GM18508 (cell line): ENCODE measurements at regions not wholly inside any gene's neighbourhood (a gene's known extent, or its start where the extent isn't known, plus 50 kb on each side); places are given as distances from the start of the nearest gene placed in this dataset.
"Not testable (repeated sequence)": the region's sequence is repeated elsewhere in the genome, so short reads cannot be mapped to it uniquely, and the experiment has no call there.

Experiments used
- ATAC-seq: cut with Tn5 transposase; IDR thresholded peaks from one replicate; pipeline ENCODE4 v1.9.1; 2021; ENCODE audit warnings: moderate number of reproducible peaks; ENCODE audit not compliant: insufficient read depth, unreplicated experiment

DNA sequence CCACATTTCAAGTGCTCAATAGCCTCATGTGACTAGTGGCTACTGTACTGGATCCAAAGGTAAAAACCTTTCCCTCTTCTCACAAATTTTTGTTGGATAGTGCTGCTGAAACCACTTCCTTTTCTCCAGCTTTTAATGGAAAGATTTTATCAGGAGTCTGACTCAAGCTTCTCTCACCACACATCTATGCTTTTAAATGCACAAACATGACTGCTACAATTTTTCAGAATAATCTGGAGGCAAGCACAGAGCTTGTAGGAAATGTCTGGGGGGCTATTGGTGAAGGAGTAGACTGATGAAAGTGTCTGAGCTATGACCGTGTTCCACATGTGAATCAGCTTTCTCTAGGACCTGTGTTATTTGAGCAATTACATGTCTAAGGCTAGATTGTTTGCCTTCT, 101.1 kb upstream of the FAT3 start:
- ATAC-seq, result no peak

DNA sequence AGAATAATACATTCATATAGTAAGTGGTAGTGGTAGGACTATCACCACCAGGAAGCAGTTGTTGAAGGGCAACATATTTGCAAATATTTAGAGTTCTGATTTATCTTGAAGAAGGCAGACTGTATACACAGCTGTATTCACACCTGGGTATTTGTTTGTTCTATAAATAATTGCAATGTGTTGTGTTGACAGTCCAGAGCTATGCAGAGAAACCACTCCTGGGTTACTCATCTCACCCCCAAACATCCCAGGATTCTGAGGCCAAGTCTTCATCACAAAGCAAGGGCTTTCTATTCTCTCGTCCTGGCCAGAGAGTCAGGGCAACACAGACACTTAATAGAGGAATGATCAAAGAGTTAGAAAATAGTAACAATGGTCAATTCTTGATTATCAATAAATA, 102.1 kb upstream of the FAT3 start:
- no peak for ATAC-seq

DNA sequence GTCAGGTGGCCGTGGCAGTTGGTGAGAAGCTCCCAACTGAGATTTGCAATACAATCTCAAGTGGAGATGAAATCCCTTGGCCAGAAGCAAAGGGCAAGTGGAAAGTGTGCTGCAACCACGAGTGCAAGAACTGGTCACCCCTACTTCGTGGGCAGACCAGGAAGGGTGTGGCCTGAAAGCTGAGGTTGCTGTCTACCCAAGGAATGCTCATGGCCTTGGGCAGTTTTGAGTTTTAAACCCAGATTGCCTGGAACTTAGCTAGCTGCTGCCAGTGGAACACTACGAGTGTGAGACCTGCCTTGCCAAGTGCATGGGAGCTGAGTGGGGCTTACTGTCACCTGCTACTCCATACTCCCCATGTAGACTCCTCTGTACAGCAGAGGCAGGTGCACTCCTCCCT, 113.3 kb upstream of the FAT3 start:
- no peak for ATAC-seq

DNA sequence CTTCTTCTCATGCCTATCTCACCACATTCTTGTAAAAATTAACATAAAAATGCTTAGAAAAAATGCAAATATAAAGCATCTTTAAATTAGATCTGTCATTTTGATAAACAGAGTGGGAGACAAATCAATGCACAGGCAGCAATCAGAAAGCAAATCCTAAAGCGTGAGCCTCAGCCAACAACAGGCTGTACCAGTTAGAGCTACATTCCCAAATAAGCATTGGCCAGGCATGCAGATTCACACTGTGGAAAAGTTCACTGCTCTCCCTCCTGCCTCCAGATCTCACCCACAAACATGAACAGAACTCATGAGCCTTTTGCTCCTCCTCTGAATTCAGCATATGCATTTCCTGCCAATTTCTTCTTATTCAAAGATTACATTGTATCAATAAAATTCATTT, 115.2 kb upstream of the FAT3 start:
- no peak for ATAC-seq

DNA sequence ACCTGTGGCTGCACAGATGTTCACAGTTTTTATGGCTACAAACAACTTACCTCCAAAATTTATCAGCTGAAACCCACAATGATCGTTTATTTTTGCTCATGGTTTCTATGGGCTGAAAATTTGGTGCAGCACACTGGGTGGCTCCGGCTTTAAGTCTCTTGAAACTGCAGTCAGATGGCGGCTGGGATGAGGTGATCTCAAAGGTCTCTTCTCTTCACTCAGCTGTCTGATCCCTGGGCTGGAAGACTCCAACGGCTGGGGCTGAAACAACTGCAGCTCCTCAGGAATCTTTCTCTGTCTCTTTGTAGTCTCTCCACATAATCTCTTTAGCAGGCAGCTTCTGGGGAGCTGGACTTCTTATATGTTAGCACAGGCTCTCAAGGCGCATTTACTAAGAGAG, 117.3 kb upstream of the FAT3 start:
- no peak for ATAC-seq

DNA sequence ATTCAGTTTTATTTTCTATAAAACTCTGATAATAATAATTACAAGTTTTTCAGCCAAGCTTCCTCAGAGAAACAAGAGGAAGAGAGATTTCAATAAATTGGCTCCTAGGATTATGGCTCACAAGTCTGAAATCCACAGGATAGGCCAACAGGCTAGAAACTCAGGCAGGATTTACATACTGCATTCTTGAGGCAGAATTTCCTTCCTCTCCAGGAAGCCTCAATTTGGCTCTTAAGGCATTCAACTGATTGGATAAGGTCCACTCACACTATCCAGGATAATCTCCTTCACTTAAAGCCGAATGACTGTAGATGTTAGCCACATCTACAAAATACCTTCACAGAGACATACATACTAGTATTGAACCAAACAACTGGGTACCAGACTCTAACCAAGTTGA, 120.3 kb upstream of the FAT3 start:
- ATAC-seq, result no peak

DNA sequence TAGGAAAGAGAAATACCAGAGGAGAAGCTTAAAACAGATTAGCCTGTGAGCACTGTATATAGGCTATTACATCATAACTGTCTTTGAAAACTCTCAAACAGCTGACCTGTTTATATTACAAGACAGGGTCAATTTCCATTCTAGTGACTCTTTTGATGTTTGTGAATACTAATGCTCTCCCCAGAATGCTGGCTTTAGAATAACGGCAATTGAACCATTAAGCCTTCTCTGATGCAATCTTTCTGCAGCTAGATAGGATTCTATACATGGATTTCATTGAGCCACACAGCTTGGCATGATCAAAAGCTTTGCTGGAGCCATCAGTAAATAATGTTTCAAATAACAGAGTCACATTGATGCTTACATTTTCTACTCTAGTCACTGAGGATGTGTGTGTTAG, 122.7 kb upstream of the FAT3 start:
- ATAC-seq, result no peak

DNA sequence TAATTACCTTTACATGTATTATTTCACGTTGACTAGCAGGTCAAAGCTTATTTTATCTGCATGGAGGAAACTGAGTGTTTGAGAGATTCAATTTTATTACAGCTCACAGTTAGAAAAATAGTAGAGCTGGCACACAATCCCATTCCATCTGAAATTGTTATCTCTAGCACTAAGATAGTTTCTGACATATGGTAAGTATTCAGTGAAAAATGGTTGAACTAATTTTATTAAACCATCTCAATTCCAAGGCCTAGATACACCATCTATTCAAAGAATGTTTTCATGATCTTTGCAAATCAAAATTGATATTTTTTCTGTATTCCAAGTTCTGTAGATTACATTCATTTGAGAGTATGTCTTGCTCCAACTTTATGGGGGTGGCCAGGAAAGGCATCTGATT, 125.4 kb upstream of the FAT3 start:
- no peak for ATAC-seq

DNA sequence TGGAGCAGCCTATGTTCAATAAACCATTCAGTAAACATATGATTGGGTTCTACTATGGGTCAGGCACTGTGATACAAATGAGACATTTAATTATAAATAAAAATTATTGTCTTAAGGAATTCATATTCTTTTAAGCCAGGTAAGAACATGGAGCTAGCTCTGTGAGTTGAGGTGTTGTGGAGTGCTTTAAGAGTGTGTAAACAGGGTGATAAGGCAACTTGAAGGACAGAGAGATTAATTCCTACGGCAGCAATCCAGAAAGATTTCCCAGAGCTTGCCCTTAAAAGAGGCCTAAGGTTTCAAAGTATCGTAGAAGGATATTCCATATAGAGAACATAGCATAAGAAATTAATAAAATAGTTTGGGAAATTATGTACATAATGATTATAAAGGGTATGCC, 126.4 kb upstream of the FAT3 start:
- no peak for ATAC-seq

DNA sequence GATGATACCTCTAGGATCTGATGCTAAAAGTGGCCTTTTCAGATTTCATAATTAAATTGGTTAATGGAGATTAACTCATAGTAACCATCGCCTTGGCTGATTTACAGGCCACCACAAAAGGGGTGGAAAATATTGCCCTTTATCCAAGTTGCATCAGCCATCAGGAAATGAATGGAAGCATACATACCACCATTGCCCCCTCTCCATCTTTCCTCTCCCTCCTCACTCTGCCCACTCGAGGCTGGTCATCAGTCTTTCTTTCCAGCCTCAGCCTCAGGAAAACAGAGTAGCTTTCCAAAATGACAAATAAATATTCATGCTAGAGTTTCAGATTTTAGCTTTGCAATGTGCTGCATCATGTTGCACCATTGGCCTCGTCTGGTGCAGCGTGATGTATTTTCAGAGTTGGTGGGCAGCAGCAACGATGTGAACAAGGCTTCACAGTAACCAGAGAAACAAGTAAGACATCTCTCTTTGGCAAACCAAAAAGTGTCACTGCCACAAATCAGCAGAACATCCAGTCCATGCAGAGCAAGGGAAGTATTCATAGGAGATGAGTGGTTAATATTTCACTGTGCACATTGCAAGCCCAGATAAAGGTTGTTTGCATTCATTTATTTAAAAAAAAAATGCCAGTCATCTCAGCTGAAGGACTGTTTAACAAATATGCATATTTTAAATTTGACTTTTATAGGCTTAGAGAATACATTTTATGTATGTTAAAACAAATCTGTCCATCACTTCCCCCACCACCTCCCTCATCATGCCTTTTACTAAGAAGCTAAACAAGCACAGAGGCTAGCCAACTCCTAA, 136.7 kb upstream of the FAT3 start:
- no peak for ATAC-seq

DNA sequence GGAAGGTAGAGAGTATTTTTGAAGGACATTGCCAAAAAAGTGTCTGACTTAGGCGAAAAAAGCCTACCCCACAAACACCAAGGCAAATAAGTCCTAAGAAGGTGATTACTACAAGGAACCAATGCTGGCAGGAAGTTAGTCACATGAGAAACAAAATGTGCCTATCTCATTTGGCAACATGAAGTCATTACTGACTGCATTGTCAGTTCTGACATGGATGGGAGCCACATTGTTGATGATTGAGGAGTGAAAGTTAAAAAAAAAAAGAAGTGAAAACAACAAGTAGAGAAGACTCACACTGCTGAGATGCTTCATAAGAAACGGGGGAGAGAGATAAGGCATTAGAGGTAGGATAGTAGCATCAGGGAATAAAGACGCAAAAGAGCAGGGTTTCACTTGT, 141.5 kb upstream of the FAT3 start:
- ATAC-seq, result no peak

DNA sequence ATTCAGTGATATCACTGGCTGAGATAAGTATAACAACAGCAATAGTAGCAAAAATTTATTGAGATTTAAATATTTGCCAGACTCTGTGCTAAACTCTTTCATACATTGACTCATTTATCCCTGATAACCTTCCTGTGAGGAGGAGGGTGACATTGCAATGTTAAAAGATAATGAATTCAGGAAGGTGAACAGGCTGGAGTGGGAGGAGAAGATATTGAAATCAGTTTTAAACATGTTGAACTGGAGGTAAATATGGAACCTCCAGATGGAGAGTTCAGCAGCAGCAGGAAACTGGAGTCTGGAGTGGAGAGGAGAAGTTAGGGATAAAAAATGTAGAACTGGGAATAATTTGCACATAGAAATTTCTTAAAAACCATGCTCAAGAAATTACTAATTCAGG, 142.0 kb upstream of the FAT3 start:
- no peak for ATAC-seq

DNA sequence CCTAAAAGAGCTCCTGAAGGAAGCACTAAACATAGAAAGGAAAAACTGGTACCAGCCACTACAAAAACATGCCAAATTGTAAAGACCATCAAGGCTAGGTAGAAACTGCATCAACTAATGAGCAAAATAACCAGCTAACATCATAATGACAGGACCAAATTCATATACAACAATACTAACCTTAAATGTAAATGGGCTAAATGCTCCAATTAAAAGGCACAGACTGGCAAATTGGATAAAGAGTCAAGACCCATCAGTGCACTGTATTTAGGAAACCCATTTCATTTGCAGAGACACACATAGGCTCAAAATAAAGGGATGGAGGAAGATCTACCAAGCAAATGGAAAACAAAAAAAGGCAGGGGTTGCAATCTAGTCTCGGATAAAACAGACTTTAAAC, 150.1 kb upstream of the FAT3 start:
- ATAC-seq, result not testable (repeated sequence)

DNA sequence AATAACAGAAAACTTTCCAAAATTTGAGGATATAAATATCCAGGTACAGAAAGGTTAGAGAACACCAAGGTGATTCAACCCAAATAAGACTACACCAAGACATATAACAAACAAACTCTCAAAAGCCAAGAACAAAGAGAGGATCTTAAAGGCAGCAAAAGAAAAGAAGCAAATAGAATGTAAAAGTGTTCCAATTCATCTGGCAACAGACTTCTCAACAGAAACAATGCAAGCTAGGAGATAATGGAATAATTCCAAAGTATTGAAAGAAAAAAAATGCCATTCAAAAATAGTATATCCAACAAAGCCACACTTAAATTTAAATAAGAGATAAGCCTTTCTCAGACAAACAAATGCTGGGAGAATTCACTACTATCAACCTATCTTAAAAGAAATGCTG, 153.0 kb upstream of the FAT3 start:
- ATAC-seq, result no peak

DNA sequence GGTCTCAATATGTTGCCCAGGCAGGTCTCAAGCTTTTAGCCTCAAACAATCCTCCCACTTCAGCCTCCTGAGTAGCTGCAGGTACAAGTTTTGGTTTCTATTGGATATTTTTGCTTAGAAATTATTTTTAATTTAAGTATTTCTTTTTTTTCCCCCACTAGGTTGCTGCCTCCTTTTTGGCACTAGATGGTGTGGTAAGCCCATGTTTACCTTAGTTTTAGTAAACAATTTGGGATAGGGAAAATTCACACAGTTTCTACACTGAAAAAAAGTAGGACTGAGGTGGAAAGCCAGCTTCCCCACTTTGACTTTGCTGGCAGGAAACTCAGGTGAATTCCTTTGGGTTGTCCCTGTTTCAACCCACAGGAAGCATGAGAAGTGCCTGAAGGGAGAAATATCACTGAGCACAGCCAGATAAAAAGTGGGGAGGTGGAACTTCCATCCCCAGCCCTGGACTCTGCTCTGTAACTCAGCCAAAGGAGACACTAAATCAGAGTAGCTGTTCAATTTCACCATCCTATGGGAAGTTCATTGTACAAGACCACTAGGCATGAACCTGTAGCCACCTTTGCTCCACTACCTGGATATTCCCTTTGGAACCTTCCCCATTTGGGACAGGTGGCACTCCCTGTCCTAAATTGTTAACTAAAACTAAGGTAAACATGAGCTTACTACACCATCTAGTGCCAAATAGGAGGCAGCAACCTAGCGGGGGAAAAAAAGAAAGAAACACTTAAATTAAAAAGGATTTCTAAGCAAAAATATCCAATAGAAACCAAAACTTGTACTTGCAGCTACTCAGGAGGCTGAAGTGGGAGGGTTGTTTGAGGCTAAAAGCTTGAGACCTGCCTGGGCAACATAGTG, 154.4 kb upstream of the FAT3 start:
- ATAC-seq, result no peak

DNA sequence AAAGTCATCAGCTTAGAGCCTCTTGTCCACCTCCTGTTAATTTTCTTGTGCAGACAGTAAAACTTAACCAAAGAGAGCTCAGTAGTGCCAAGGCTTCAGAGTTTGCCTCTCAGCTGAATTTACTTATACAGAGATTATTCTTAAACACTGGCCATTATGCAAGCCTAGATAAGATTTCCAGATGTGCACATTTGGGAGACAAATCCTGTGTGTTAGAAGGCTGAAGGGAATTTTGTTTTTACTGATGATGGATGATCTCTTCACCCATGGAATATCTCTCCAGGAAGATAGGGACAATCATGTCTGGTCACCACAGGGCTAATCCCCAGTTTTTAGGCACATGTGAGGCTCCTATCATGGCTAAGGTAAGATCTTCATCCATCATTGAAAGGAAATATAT, 157.6 kb upstream of the FAT3 start:
- ATAC-seq, result no peak

DNA sequence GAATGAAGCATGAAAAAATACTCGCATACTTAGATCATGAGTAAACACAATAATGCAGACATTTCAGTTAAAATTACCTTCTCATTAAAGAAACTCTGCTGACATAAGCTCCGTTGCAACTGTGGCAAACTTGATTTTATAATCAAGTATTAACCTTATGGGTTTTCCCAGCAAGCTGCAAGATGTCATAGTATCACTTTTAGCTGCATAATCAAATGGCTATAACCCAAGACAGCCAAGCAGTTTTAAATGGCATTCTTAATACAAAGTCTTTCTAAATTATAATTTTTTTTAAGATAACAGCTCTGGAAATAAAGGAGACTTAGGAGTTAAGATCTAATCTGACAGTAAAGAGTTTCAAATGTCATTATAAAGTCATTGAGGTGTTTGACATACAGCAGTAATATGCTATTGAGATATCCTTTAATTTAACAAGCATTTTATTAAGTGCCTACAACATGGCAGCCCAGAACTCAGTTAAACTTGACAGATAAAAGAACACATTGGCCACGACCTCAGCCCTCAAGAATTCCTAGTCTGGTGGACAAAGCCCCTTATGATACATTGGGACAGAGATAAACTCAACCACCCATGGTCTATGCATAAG, 163.1 kb upstream of the FAT3 start:
- no peak for ATAC-seq

DNA sequence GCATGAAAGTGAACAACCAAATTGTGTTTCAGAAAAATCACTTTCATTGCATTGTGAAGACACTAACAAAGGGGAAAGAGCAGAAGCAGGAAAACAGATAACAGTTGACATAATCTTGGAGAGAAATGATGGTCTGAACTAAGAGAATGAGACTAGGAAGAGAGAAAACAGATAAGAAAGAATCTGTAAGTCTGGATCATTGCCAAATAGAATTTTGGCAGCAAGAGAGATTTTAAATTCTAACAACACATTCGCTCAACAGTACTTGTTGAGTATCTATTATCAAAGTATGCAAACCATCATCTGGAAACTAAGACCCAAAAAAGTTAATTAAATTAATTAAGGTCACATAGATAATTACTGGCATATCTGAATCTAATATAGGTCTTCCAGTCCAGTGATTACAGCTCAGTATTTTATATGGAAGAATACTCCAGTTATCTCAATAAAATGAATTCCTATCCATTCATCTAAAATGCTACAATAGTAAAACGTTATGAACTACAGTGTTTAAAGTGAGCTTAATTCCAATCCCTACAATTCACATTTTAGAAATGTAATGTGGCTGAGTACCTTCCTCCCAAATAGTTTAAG, 166.7 kb upstream of the FAT3 start:
- no peak for ATAC-seq

DNA sequence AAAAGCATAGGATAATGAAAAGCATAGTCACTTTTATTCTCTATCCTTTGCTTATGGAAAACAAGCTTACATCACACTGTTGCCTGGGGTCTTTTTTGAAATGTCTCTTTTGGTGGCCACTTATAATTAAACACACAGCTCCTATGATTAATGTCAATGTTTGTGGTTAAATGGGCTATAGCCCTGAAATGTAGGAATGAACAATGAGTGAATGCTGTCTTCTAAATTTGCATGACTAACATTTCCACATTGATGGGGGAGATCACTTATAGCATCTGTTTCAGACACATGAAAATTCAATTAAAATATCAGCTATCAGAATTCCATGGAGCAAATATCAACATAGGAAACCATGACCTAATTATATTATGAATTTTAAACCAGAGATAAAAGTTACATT, 171.4 kb upstream of the FAT3 start:
- no peak for ATAC-seq

DNA sequence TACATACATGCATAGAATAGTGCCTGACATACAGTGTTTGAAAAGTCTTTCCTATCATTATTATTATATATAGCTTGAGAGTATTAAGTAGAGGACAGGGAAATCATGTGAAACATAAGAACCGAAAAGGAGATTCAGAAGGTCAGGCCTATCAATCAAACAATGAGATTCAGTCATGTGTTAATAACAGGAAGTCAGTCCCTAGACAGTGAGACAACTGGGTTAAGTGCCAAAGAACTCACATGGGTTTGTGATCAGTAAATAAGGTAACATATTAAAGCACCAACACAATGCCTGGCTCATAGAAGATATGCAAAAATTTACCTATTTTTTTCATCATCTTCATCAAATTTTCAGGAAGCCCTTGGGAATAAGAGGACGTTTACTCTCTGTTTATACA, 174.3 kb upstream of the FAT3 start:
- no peak for ATAC-seq

DNA sequence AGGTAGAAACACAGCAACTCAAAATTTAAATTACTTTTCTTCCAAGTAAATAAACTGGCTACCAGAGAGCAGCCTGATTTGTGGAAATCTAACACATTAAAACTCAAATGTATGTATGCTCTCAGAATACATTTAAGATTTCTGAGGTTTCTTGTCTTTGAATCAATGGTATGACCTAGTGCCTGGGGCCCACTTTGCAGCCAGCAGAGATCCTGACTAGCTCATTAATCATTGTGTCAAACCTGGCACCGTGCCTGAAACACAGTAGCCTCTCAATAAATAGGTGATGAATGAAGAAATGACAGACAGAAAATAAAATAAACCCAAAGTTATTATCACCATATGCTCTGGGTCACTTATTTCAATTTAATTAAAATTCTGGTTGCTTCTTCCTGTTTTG, 176.2 kb upstream of the FAT3 start:
- no peak for ATAC-seq
